Lower lobe of right lung (tissue), 2 donors: ENCODE measurements at regions not wholly inside any gene's neighbourhood (a gene's known extent, or its start where the extent isn't known, plus 50 kb on each side); places are given as distances from the start of the nearest gene placed in this dataset.

ENCODE experiments used
- ATAC-seq, 2 donors: fragments of 200-7000 bp; cut with Tn5 transposase; one replicate each; pipeline ENCODE4 v1.9.1; 2020 to 2022; ENCODE audit warnings: mild to moderate bottlenecking in 2 of 2, moderate library complexity in 2 of 2
- DNase-seq: peaks from one replicate; pipeline ENCODE4 v3.0.0-alpha.2; 2020
- H3K27ac ChIP-seq: fragments of 200-600 bp; one replicate; pipeline ENCODE4 v1.8.0; 2022
- H3K27me3 ChIP-seq: fragments of 200-600 bp; one replicate; pipeline ENCODE4 v1.8.0; 2022; ENCODE audit warnings: low read depth
- H3K36me3 ChIP-seq: fragments of 200-600 bp; one replicate; pipeline ENCODE4 v1.8.0; 2022; ENCODE audit warnings: mild to moderate bottlenecking
- H3K4me1 ChIP-seq: fragments of 200-600 bp; one replicate; pipeline ENCODE4 v1.8.0; 2022
- H3K4me3 ChIP-seq: fragments of 200-600 bp; one replicate; pipeline ENCODE4 v1.8.0; 2022; ENCODE audit warnings: mild to moderate bottlenecking
- H3K9me3 ChIP-seq: fragments of 200-600 bp; one replicate; pipeline ENCODE4 v1.8.0; 2022
- intact Hi-C: fragments of 100-400 bp; cut with DNase I; formaldehyde crosslinking; loops from one replicate; pipeline ENCODE4 v1.11.0; 2022
- TF ChIP-seq, protein P1 (sequence below): fragments of 200-600 bp; IDR thresholded peaks from one replicate; pipeline ENCODE4 v1.8.0; 2022; ENCODE audit warnings: antibody characterized with exemption, mild to moderate bottlenecking
- donor health status: DM: no; HTN: yes; CAD: no; lungs with severe emphysema.

DNA sequence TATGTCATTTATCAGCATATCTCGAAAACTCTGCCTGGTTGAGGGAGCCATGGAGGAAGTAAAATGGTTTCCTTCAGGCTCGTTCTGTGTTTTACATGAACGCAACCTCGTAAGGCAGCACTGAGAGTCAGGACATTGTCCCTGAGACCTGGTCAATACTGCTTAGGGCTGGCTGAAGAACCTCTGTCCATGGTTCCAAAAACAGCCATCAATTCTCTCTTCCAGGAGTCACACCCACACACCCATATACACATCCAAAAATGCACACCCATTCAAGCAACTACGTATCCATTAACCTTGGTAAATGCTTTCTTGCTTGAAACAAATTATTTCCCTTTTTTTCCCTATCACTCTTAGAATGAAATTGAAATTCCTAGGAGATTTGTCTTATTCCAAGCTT lies 91.0 kb upstream of the CHL1 start:
- no peaks in the 10 kb centered on the region for H3K36me3 ChIP-seq
- no peaks in the 10 kb centered on the region for H3K27me3 ChIP-seq
- H3K9me3 ChIP-seq: no peaks in the 10 kb centered on the region
- intact Hi-C loops: no loop called here
- no peaks in the 10 kb centered on the region for H3K4me1 ChIP-seq
- TF ChIP-seq, protein P1, sequence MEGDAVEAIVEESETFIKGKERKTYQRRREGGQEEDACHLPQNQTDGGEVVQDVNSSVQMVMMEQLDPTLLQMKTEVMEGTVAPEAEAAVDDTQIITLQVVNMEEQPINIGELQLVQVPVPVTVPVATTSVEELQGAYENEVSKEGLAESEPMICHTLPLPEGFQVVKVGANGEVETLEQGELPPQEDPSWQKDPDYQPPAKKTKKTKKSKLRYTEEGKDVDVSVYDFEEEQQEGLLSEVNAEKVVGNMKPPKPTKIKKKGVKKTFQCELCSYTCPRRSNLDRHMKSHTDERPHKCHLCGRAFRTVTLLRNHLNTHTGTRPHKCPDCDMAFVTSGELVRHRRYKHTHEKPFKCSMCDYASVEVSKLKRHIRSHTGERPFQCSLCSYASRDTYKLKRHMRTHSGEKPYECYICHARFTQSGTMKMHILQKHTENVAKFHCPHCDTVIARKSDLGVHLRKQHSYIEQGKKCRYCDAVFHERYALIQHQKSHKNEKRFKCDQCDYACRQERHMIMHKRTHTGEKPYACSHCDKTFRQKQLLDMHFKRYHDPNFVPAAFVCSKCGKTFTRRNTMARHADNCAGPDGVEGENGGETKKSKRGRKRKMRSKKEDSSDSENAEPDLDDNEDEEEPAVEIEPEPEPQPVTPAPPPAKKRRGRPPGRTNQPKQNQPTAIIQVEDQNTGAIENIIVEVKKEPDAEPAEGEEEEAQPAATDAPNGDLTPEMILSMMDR: no peak
- H3K4me3 ChIP-seq: no peak overlapping the region
- ATAC-seq (no peak), DNase-seq (no peak)
- no peak overlapping the region for H3K27ac ChIP-seq

DNA sequence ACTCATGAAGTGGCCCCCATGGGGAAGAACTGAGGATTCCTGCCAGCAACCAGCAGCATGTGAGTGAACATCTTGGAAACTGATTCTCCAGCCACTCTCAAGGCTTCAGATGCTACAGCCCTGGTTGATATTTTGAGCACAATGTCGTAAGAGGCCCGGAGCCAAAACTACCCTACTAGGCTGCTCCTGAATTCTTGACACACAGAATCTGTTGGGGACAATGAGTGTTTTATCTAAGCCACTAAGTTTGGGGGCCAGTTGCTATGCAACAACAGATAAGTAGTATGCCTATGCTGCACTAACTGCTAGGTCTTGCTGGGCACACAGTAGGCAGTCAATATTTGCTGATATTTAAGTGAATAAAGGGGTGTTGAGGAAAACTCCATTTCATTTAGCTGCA lies 89.9 kb upstream of the CHL1 start:
- H3K4me3 ChIP-seq: no peak overlapping the region
- no peak overlapping the region for H3K27ac ChIP-seq
- TF ChIP-seq, protein P1: no peak
- intact Hi-C loops: no loop called here
- H3K4me1 ChIP-seq: no peaks in the 10 kb centered on the region
- H3K9me3 ChIP-seq: no peaks in the 10 kb centered on the region
- ATAC-seq (no peak), DNase-seq (no peak)
- H3K36me3 ChIP-seq: no peaks in the 10 kb centered on the region
- no peaks in the 10 kb centered on the region for H3K27me3 ChIP-seq

DNA sequence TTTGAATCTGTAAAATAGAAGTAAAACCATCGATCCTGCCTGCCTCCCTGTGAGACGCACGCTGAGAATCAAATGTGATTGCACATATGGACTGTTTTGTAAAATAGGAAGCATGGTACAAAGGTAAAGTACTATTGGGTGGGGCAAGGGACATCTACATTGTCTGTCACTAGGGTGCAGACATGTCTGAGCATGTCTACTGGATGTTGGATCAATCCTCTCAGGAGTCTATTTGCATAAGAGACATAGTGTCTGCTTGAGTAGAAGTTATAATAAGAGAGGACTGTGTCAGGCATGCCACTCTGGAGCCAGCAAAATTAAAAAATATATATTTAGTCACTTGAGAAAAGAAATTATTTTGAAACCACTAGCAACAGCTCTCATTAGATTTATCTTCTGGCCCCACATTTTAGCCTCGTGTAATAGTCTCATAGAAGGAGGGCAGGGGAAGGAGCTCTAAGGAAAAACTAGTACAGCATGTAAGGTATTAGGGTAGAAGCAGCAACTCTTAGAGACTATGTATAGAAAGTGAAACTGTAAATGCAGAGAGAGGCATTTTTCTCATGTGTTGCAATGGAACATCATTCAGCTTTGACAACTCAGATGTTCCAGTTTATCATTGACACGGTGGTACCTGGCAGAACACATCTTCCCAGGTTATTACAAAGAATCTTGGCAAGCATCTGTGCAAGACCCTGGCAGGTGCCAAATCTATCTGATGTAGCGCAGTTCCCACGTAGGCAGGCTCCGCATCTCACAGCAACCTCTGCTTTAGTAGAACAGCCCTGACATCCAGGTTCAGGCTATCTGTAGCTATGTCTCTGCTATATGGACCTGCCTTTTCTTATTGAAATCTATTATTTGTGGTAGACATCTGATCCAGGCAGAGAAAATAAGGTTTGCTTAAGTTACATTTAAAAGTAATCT lies 85.2 kb upstream of the CHL1 start:
- Histone ChIP-seq H3K4me3 (no peak overlapping the region), H3K36me3 (no peaks in the 10 kb centered on the region), H3K27me3 (no peaks in the 10 kb centered on the region), H3K9me3 (no peaks in the 10 kb centered on the region), H3K4me1 (no peaks in the 10 kb centered on the region), H3K27ac (no peak overlapping the region)
- TF ChIP-seq, protein P1: no peak
- ATAC-seq (no peak), DNase-seq (no peak)
- intact Hi-C loops: no loop called here

DNA sequence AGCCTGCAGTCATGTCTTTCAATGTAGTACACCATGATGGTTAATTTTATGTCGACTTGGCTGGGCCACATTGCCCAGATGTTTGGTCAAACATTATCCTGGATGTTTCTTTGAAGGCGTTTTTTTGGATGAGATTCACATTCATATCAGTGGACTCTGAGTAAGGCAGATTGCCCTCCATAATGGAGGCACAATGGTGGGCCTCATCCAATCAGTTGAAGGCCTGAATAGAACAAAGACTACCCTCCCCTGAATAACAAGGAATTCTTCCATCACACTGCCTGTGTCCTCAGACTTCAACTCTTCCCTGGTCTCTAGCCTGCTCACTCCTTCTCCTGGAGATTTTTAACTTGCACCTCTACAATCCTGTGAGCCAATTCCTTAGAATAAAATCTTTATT lies 83.8 kb upstream of the CHL1 start:
- TF ChIP-seq, protein P1: no peak
- H3K4me1 ChIP-seq: no peaks in the 10 kb centered on the region
- H3K36me3 ChIP-seq: no peaks in the 10 kb centered on the region
- H3K4me3 ChIP-seq: no peak overlapping the region
- H3K27me3 ChIP-seq: no peaks in the 10 kb centered on the region
- H3K9me3 ChIP-seq: no peaks in the 10 kb centered on the region
- no peak for DNase-seq
- ATAC-seq: no peak
- intact Hi-C loops: no loop called here
- H3K27ac ChIP-seq: no peak overlapping the region

DNA sequence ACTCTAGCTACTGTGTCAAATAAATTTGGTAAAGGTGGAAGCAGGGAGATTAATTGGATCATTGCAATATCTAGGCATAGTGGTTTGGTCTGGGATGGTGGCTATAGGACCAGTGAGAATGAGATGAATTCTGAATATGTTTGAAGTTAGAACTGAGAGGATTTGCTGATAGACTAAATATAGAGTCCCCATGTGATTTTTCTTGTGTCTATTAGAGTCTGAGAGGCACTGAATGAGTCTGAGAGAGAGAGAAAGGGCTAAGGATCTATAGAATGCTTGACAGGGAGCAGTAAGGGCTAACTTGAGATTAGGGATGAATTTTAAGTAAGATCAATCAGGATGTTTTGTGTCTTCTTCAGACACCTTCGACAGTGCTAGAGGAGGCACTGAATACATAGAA lies 77.9 kb upstream of the CHL1 start:
- ATAC-seq (no peak), DNase-seq (no peak)
- Histone ChIP-seq H3K27me3 (no peaks in the 10 kb centered on the region), H3K9me3 (no peaks in the 10 kb centered on the region), H3K4me1 (no peaks in the 10 kb centered on the region), H3K27ac (no peak overlapping the region), H3K36me3 (no peaks in the 10 kb centered on the region), H3K4me3 (no peak overlapping the region)
- TF ChIP-seq, protein P1: no peak
- intact Hi-C loops: no loop called here
